CD14-positive monocyte (primary cell): ENCODE measurements at regions not wholly inside any gene's neighbourhood (a gene's known extent, or its start where the extent isn't known, plus 50 kb on each side); places are given as distances from the start of the nearest gene placed in this dataset.

Experiments used
- DNase-seq, 3 donors: peaks; one replicate each; pipeline ENCODE4 v3.0.0-alpha.2; 2011 to 2022
- H2AFZ ChIP-seq: 2 replicates; pipeline ENCODE4 v1.6.0; 2012; ENCODE audit warnings: mild to moderate bottlenecking, low read depth, low read length, inconsistent platforms; ENCODE audit not compliant: insufficient read depth, poor library complexity, severe bottlenecking
- H3K27ac ChIP-seq, 2 donors: 1 replicate in 1 of 2; 2 replicates in 1 of 2; pipeline ENCODE4 v1.5.1; 2012 to 2013; ENCODE audit warnings: low read length in 2 of 2, control low read depth in 1 of 2, inconsistent platforms in 1 of 2, low read depth in 1 of 2, mild to moderate bottlenecking in 1 of 2
- H3K27me3 ChIP-seq, 2 donors: one replicate each; pipeline versions ENCODE4 v1.6.0 to v1.6.1; 2011 to 2013; ENCODE audit warnings: low read length in 2 of 2; ENCODE audit not compliant: control insufficient read depth in 2 of 2, insufficient read depth in 2 of 2
- H3K36me3 ChIP-seq, 2 donors: replicated peaks in 1 of 2; 1 replicate in 1 of 2; 2 replicates in 1 of 2; pipeline versions ENCODE4 v1.5.1 to v1.6.1; 2012 to 2013; ENCODE audit warnings: low read length in 2 of 2, control low read depth in 1 of 2, inconsistent platforms in 1 of 2, mild to moderate bottlenecking in 1 of 2; ENCODE audit not compliant: insufficient read depth in 2 of 2, control insufficient read depth in 1 of 2
- H3K4me1 ChIP-seq, 2 donors: 1 replicate in 1 of 2; 2 replicates in 1 of 2; pipeline versions ENCODE4 v1.5.1 to v1.6.1; 2012 to 2013; ENCODE audit warnings: low read length in 2 of 2, control low read depth in 1 of 2, inconsistent platforms in 1 of 2, mild to moderate bottlenecking in 1 of 2, moderate library complexity in 1 of 2; ENCODE audit not compliant: insufficient read depth in 2 of 2, control insufficient read depth in 1 of 2
- H3K4me2 ChIP-seq: replicated peaks from 2 replicates; pipeline ENCODE3; 2012; ENCODE audit warnings: low read length, moderate library complexity, mild to moderate bottlenecking; ENCODE audit not compliant: poor library complexity, severe bottlenecking; ENCODE audit errors: extremely low read depth
- H3K4me3 ChIP-seq, 3 experiments: fragments of 200-600 bp in 1 of 3; sonication (generic) in 1 of 3; replicated peaks in 1 of 3; 1 replicate in 2 of 3; 2 replicates in 1 of 3; pipeline ENCODE4 v1.5.1; 2011 to 2013; ENCODE audit warnings: low read length in 3 of 3, mild to moderate bottlenecking in 3 of 3, control low read depth in 2 of 3, low read depth in 2 of 3, inconsistent platforms in 1 of 3, moderate library complexity in 1 of 3
- H3K79me2 ChIP-seq: 2 replicates; pipeline ENCODE4 v1.6.0; 2012; ENCODE audit warnings: mild to moderate bottlenecking, control low read depth, inconsistent platforms, low read length, moderate library complexity; ENCODE audit not compliant: insufficient read depth
- H3K9ac ChIP-seq: 2 replicates; pipeline ENCODE4 v1.6.0; 2017; ENCODE audit warnings: low read length, mild to moderate bottlenecking; ENCODE audit not compliant: insufficient read depth, poor library complexity, severe bottlenecking
- H3K9me3 ChIP-seq, 2 donors: replicated peaks in 1 of 2; 1 replicate in 1 of 2; 2 replicates in 1 of 2; pipeline versions ENCODE4 v1.5.1 to v1.6.1; 2012 to 2013; ENCODE audit warnings: low read length in 2 of 2, control low read depth in 1 of 2; ENCODE audit not compliant: control insufficient read depth in 1 of 2, insufficient read depth in 1 of 2
- H4K20me1 ChIP-seq: 2 replicates; pipeline ENCODE4 v1.6.0; 2012; ENCODE audit warnings: mild to moderate bottlenecking, low read length, control low read depth, moderate library complexity; ENCODE audit not compliant: insufficient read depth
- H3K27ac Mint-ChIP-seq, 7 donors: one replicate each; pipeline ENCODE4 v1.8.0; 2020; ENCODE audit warnings: mild to moderate bottlenecking in 7 of 7, mixed read lengths in 7 of 7, moderate library complexity in 6 of 7, inconsistent platforms in 2 of 7
- H3K27me3 Mint-ChIP-seq, 3 donors: one replicate each; pipeline ENCODE4 v1.8.0; 2021 to 2022; ENCODE audit warnings: low read depth in 3 of 3, mild to moderate bottlenecking in 3 of 3, mixed read lengths in 3 of 3, moderate library complexity in 3 of 3, inconsistent platforms in 1 of 3
- H3K36me3 Mint-ChIP-seq, 2 donors: one replicate each; pipeline ENCODE4 v1.8.0; 2020; ENCODE audit warnings: mixed read lengths in 2 of 2, inconsistent platforms in 1 of 2, mild to moderate bottlenecking in 1 of 2
- H3K4me1 Mint-ChIP-seq: one replicate; pipeline ENCODE4 v1.8.0; 2020; ENCODE audit warnings: mild to moderate bottlenecking, mixed read lengths
- H3K4me3 Mint-ChIP-seq, 2 donors: one replicate each; pipeline ENCODE4 v1.8.0; 2020; ENCODE audit warnings: mild to moderate bottlenecking in 2 of 2, mixed read lengths in 2 of 2, moderate library complexity in 1 of 2
- H3K9me3 Mint-ChIP-seq, 7 donors: one replicate each; pipeline ENCODE4 v1.8.0; 2020 to 2022; ENCODE audit warnings: mixed read lengths in 7 of 7, mild to moderate bottlenecking in 6 of 7, moderate library complexity in 6 of 7, inconsistent platforms in 2 of 7
- CTCF ChIP-seq: fragments of 200-600 bp; IDR thresholded peaks from one replicate; pipeline ENCODE4 v1.8.0; 2022; ENCODE audit warnings: antibody characterized with exemption, mild to moderate bottlenecking
- WGBS: methylation state at CpG from one replicate; pipeline ENCODE4 v1.1.5; 2013; ENCODE audit warnings: missing lambda C conversion rate; ENCODE audit not compliant: insufficient coverage; 5-methylcytosine and 5-hydroxymethylcytosine counted together
- intact Hi-C, 2 donors: fragments of 100-400 bp; cut with micrococcal nuclease; formaldehyde crosslinking; loops; one replicate each; pipeline versions ENCODE4 v1.15.0 to v1.15.1; 2023

- no peak overlapping the region for H3K4me2 ChIP-seq
- Mint-ChIP-seq H3K27me3 (peaks cover 0 to 2% (median 0%) of the 10 kb centered on the region in 3 donors), H3K9me3 (no peaks in the 10 kb centered on the region), H3K4me3 (no peak overlapping the region), H3K4me1 (peaks cover 6% of the 10 kb centered on the region), H3K27ac (peak overlapping the region in 1 of 7 donors; percentile 54), H3K36me3 (no peaks in the 10 kb centered on the region)
- H2AFZ ChIP-seq = no peak overlapping the region
- peaks cover 4 to 10% of the 10 kb centered on the region in 2 donors for H3K4me1 ChIP-seq
- no peaks in the 10 kb centered on the region for H4K20me1 ChIP-seq
- H3K36me3 ChIP-seq = no peaks in the 10 kb centered on the region
- H3K9ac ChIP-seq = no peak overlapping the region
- H3K4me3 ChIP-seq = no peak overlapping the region
- H3K9me3 ChIP-seq = no peaks in the 10 kb centered on the region
- H3K27ac ChIP-seq = no peak overlapping the region
- intact Hi-C loops = no loop called here
- H3K27me3 ChIP-seq = no peaks in the 10 kb centered on the region
- no peak for DNase-seq
- WGBS = 86% methylated on average over 3 of the region's 3 CpGs
- H3K79me2 ChIP-seq = no peaks in the 10 kb centered on the region
- no peak for TF ChIP-seq CTCF
Observed at GRCh38 chr6:134680021-134680420, 269.9 kb downstream of the ALDH8A1 start.

- H4K20me1 ChIP-seq = no peaks in the 10 kb centered on the region
- WGBS = 100% methylated on average over 2 of the region's 7 CpGs
- no peak overlapping the region for H3K4me2 ChIP-seq
- H3K27ac ChIP-seq = no peak overlapping the region
- no peaks in the 10 kb centered on the region for H3K36me3 ChIP-seq
- H3K9me3 Mint-ChIP-seq = no peaks in the 10 kb centered on the region
- H3K4me3 Mint-ChIP-seq = no peak overlapping the region
- DNase-seq = no peak
- H3K27ac Mint-ChIP-seq = no peak overlapping the region
- TF ChIP-seq CTCF = no peak
- no peak overlapping the region for H3K9ac ChIP-seq
- no peaks in the 10 kb centered on the region for H3K79me2 ChIP-seq
- no peaks in the 10 kb centered on the region for H3K36me3 Mint-ChIP-seq
- H3K4me1 Mint-ChIP-seq = peaks cover 3% of the 10 kb centered on the region
- H3K4me3 ChIP-seq = no peak overlapping the region
- no peaks in the 10 kb centered on the region for H3K27me3 ChIP-seq
- peaks cover 0 to 2% (median 1%) of the 10 kb centered on the region in 3 donors for H3K27me3 Mint-ChIP-seq
- H2AFZ ChIP-seq = no peak overlapping the region
- intact Hi-C loops = no loop called here
- H3K4me1 ChIP-seq = no peaks in the 10 kb centered on the region
- H3K9me3 ChIP-seq = no peaks in the 10 kb centered on the region
Observed at GRCh38 chr6:134678436-134678889, 271.4 kb downstream of the ALDH8A1 start.
